Panc1 (cell line): ENCODE measurements at regions not wholly inside any gene's neighbourhood (a gene's known extent, or its start where the extent isn't known, plus 50 kb on each side); places are given as distances from the start of the nearest gene placed in this dataset.

Source experiments
- ATAC-seq: fragments of 200-7000 bp; cut with Tn5 transposase; 2 replicates; pipeline ENCODE4 v1.9.1; 2020; ENCODE audit warnings: mild to moderate bottlenecking, moderate library complexity
- BruUV-seq: library from RNA; stranded (reverse); fragments of 400-500 nt; replicated peaks from 2 replicates; lab custom pipeline; 2021; lab: Mats Ljungman, UMichigan
- CTCF ChIA-PET: fragments of 300-600 bp; sonication (Branson Sonifier 250); formaldehyde crosslinking; loops from one replicate; lab custom pipeline; 2022; ENCODE audit warnings: antibody characterized with exemption; lab: Charles Lee
- POLR2A ChIA-PET: fragments of 300-600 bp; sonication (Branson Sonifier 250); formaldehyde crosslinking; loops from one replicate; lab custom pipeline; 2022; ENCODE audit warnings: antibody characterized with exemption; lab: Charles Lee
- DNase-seq: peaks from one replicate; pipeline ENCODE4 v3.0.0-alpha.2; 2010; ENCODE audit warnings: low read depth, low spot score
- H3K27ac ChIP-seq: 2 replicates; pipeline ENCODE4 v1.5.1; 2011; ENCODE audit warnings: mild to moderate bottlenecking, low read length, inconsistent platforms
- H3K27me3 ChIP-seq: fragments of 200-500 bp; sonication (Bioruptor generic); 2 replicates; pipeline ENCODE4 v1.6.0; 2014; ENCODE audit warnings: low read length, inconsistent platforms; ENCODE audit not compliant: control insufficient read depth, insufficient read depth
- H3K36me3 ChIP-seq: fragments of 200-500 bp; sonication (Bioruptor generic); 2 replicates; pipeline ENCODE4 v1.5.1; 2014; ENCODE audit warnings: inconsistent platforms, mild to moderate bottlenecking, low read length, moderate library complexity; ENCODE audit not compliant: control insufficient read depth, insufficient read depth
- H3K4me1 ChIP-seq: 2 replicates; pipeline ENCODE4 v1.5.1; 2011; ENCODE audit warnings: inconsistent platforms, mild to moderate bottlenecking, low read length, moderate library complexity; ENCODE audit not compliant: control insufficient read depth, insufficient read depth
- H3K4me3 ChIP-seq, 2 experiments: 2 replicates each; pipeline ENCODE4 v1.5.1; 2011 to 2012; ENCODE audit warnings: low read depth in 2 of 2, low read length in 2 of 2, mild to moderate bottlenecking in 2 of 2, inconsistent platforms in 1 of 2, moderate library complexity in 1 of 2
- H3K9me3 ChIP-seq: fragments of 200-500 bp; sonication (Bioruptor generic); 2 replicates; pipeline ENCODE4 v1.5.1; 2014; ENCODE audit warnings: low read depth, mild to moderate bottlenecking, inconsistent platforms, low read length, moderate library complexity; ENCODE audit not compliant: control insufficient read depth, insufficient read depth
- POLR2AphosphoS5 ChIP-seq: IDR thresholded peaks from 2 replicates; pipeline ENCODE4 v1.6.1; 2012; ENCODE audit warnings: mild to moderate bottlenecking, low read depth, low read length, moderate library complexity
- SIN3A ChIP-seq: IDR thresholded peaks from 2 replicates; pipeline ENCODE4 v1.6.1; 2012; ENCODE audit warnings: low read depth, mild to moderate bottlenecking, low read length, moderate library complexity, borderline replicate concordance; ENCODE audit not compliant: insufficient read depth
- TCF7L2 ChIP-seq: IDR thresholded peaks from 2 replicates; pipeline ENCODE4 v1.6.1; 2011; ENCODE audit warnings: mild to moderate bottlenecking, low read depth, low read length, inconsistent platforms
- in situ Hi-C: cut with HindIII; loops from 2 replicates; pipeline ENCODE4 v1.10.0; 2016; ENCODE audit warnings: low sequenced_read_pairs, low pct_unique_long_range_greater_than_20kb
- intact Hi-C: fragments of 100-400 bp; cut with micrococcal nuclease; formaldehyde crosslinking; loops from one replicate; pipeline ENCODE4 v1.10.0; 2022; ENCODE audit not compliant: unreplicated experiment
- TF ChIP-seq, protein P1 (sequence below): fragments of 450-650 bp; IDR thresholded peaks from 2 replicates; pipeline ENCODE4 v1.5.1; 2017; ENCODE audit warnings: mild to moderate bottlenecking
- TF ChIP-seq, protein P2 (sequence below), 2 experiments: IDR thresholded peaks; 2 replicates each; pipeline ENCODE4 v1.6.1; 2011 to 2012; ENCODE audit warnings: low read depth in 2 of 2, control low read depth in 1 of 2, low read length in 1 of 2, mild to moderate bottlenecking in 1 of 2, moderate library complexity in 1 of 2; ENCODE audit not compliant: insufficient read depth in 1 of 2

DNA sequence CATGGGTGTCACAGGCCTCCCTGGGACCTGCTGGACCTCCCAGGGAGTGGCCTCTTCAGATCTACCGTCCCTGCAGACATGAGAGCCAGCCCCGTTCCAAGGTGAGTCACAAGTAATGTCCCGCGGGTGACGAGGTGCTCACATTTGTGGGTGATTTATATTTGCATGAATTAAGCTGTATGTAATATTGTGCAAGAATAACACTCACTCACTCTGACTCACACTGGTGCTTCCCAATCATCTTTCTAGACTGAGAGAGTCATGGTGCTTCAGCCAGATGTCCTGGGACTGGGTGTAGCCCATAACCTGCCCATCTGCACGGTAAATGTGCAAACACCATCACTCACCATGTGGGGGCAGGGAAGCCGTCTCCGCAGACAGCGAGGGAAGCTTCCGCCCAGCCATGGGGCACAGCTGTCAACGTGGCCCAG lies 347.5 kb upstream of the SALL3 start:
- DNase-seq = peak; percentile 15
- TF ChIP-seq TCF7L2 (no peak), POLR2AphosphoS5 (no peak)
- TF ChIP-seq, protein P1, sequence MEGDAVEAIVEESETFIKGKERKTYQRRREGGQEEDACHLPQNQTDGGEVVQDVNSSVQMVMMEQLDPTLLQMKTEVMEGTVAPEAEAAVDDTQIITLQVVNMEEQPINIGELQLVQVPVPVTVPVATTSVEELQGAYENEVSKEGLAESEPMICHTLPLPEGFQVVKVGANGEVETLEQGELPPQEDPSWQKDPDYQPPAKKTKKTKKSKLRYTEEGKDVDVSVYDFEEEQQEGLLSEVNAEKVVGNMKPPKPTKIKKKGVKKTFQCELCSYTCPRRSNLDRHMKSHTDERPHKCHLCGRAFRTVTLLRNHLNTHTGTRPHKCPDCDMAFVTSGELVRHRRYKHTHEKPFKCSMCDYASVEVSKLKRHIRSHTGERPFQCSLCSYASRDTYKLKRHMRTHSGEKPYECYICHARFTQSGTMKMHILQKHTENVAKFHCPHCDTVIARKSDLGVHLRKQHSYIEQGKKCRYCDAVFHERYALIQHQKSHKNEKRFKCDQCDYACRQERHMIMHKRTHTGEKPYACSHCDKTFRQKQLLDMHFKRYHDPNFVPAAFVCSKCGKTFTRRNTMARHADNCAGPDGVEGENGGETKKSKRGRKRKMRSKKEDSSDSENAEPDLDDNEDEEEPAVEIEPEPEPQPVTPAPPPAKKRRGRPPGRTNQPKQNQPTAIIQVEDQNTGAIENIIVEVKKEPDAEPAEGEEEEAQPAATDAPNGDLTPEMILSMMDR = no peak
- TF ChIP-seq, protein P2, sequence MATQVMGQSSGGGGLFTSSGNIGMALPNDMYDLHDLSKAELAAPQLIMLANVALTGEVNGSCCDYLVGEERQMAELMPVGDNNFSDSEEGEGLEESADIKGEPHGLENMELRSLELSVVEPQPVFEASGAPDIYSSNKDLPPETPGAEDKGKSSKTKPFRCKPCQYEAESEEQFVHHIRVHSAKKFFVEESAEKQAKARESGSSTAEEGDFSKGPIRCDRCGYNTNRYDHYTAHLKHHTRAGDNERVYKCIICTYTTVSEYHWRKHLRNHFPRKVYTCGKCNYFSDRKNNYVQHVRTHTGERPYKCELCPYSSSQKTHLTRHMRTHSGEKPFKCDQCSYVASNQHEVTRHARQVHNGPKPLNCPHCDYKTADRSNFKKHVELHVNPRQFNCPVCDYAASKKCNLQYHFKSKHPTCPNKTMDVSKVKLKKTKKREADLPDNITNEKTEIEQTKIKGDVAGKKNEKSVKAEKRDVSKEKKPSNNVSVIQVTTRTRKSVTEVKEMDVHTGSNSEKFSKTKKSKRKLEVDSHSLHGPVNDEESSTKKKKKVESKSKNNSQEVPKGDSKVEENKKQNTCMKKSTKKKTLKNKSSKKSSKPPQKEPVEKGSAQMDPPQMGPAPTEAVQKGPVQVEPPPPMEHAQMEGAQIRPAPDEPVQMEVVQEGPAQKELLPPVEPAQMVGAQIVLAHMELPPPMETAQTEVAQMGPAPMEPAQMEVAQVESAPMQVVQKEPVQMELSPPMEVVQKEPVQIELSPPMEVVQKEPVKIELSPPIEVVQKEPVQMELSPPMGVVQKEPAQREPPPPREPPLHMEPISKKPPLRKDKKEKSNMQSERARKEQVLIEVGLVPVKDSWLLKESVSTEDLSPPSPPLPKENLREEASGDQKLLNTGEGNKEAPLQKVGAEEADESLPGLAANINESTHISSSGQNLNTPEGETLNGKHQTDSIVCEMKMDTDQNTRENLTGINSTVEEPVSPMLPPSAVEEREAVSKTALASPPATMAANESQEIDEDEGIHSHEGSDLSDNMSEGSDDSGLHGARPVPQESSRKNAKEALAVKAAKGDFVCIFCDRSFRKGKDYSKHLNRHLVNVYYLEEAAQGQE (IDR thresholded peaks at IDR 0.05; ENCODE audit: insufficient read depth in 1 of 2, low read depth in 2 of 2, low read length in 1 of 2) = no peak
- ATAC-seq = no peak
- Histone ChIP-seq H3K4me3 (no peak overlapping the region), H3K27ac (no peak overlapping the region), H3K27me3 (no peaks in the 10 kb centered on the region), H3K4me1 (no peaks in the 10 kb centered on the region), H3K9me3 (no peaks in the 10 kb centered on the region), H3K36me3 (no peaks in the 10 kb centered on the region)
- CTCF ChIA-PET = no interaction called here
- in situ Hi-C loops = no loop called here
- BruUV-seq = no TSS peak
- intact Hi-C loops = no loop called here
- POLR2A ChIA-PET = no interaction called here

DNA sequence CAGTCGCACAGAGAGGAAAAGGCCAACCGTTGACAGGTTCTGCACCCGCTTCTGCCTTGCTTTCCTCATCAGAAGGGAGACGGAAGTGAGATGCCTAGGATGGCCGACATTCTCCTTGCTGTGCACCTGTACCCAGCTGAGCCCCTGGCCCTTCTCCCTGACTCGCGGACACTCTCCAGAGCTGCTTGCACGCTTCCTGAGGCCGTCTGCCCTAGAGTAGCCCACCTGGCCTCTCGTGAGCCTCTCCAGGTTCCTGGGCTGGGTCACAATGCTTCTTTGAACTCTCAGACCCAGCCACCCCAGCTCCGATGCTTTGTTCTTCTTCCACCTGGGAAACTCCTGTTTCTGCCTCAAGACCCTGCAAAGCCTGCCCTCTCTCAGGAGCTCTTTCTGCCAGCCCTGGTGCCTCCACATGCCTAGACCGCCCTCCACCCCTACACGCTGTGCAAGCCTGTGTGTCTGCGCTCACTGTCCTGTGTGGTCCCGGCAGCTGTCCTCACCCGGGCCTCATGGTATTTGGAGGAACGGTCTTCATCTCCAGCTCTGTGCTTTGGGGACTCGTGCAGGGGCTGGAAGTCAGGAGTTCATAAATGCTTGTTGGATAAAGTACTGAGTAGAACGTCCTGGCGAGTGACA lies 345.4 kb upstream of the SALL3 start:
- DNase-seq = no peak
- POLR2A ChIA-PET = no interaction called here
- CTCF ChIA-PET = no interaction called here
- no peak overlapping the region for H3K4me3 ChIP-seq
- intact Hi-C loops (no loop called here), in situ Hi-C loops (no loop called here)
- no peaks in the 10 kb centered on the region for H3K27me3 ChIP-seq
- no peaks in the 10 kb centered on the region for H3K4me1 ChIP-seq
- no peak for ATAC-seq
- no TSS peak for BruUV-seq
- no peaks in the 10 kb centered on the region for H3K9me3 ChIP-seq
- H3K27ac ChIP-seq = no peak overlapping the region
- H3K36me3 ChIP-seq = no peaks in the 10 kb centered on the region
- no peak for TF ChIP-seq TCF7L2
- TF ChIP-seq, protein P1 = no peak
- TF ChIP-seq, protein P2 (IDR thresholded peaks at IDR 0.05; ENCODE audit: insufficient read depth in 1 of 2, low read depth in 2 of 2, low read length in 1 of 2) = no peak
- TF ChIP-seq SIN3A = no peak
- no peak for TF ChIP-seq POLR2AphosphoS5
